ENCODE measurements at regions not wholly inside any gene's neighbourhood (a gene's known extent, or its start where the extent isn't known, plus 50 kb on each side); places are given as distances from the start of the nearest gene placed in this dataset.

DNA sequence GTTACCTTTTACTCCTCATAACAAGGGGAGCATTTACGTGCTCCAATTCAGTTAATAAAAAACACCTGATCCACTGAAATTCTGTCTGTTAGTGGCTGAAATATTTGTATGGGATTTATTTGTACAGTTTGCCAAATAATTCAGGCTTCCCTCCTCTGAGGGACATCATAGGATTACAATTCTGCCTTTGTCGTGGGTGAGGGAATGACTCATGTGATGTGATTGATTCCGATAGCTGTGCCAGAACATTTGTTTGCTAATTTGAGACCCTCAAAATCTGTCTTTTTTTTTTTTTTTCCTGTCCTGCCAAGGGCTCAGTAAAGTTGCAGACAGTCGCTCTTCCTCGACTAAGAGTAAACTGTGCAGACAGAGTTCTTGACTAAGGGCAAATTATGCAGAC, 612.6 kb upstream of the CDH2 start:
- TF ChIP-seq, protein P1, sequence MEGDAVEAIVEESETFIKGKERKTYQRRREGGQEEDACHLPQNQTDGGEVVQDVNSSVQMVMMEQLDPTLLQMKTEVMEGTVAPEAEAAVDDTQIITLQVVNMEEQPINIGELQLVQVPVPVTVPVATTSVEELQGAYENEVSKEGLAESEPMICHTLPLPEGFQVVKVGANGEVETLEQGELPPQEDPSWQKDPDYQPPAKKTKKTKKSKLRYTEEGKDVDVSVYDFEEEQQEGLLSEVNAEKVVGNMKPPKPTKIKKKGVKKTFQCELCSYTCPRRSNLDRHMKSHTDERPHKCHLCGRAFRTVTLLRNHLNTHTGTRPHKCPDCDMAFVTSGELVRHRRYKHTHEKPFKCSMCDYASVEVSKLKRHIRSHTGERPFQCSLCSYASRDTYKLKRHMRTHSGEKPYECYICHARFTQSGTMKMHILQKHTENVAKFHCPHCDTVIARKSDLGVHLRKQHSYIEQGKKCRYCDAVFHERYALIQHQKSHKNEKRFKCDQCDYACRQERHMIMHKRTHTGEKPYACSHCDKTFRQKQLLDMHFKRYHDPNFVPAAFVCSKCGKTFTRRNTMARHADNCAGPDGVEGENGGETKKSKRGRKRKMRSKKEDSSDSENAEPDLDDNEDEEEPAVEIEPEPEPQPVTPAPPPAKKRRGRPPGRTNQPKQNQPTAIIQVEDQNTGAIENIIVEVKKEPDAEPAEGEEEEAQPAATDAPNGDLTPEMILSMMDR (IDR thresholded peaks at IDR 0.05; ENCODE audit: borderline replicate concordance, control extremely low read depth, extremely low read depth, insufficient read depth, missing control alignments), result no peak
- in situ Hi-C loops (cut with MboI; ENCODE audit: low sequenced_read_pairs, unreplicated experiment), result no loop called here
- DNase-seq (ENCODE audit: low spot score), result no peak

DNA sequence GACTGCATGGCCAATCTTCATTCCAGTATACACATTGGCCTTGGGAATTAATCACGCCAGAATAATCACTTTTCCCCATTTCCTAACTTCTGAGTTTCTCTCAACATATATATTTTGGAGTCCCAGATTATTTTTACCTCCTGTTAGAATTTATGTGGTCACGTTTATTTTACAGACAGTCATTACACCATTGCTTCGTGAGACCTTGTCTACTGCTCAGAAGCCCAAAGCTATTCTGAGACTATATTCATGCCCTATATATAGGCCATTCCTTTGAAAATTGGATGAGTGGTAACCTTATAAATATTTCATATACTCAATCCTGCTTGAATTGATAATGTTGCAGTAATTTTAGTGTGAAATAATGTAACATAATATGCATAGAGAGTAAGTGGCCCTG, 610.0 kb upstream of the CDH2 start:
- in situ Hi-C loops (cut with MboI; ENCODE audit: low sequenced_read_pairs, unreplicated experiment), result no loop called here
- TF ChIP-seq, protein P1 (IDR thresholded peaks at IDR 0.05; ENCODE audit: borderline replicate concordance, control extremely low read depth, extremely low read depth, insufficient read depth, missing control alignments), result no peak
- no peak for DNase-seq (ENCODE audit: low spot score)

DNA sequence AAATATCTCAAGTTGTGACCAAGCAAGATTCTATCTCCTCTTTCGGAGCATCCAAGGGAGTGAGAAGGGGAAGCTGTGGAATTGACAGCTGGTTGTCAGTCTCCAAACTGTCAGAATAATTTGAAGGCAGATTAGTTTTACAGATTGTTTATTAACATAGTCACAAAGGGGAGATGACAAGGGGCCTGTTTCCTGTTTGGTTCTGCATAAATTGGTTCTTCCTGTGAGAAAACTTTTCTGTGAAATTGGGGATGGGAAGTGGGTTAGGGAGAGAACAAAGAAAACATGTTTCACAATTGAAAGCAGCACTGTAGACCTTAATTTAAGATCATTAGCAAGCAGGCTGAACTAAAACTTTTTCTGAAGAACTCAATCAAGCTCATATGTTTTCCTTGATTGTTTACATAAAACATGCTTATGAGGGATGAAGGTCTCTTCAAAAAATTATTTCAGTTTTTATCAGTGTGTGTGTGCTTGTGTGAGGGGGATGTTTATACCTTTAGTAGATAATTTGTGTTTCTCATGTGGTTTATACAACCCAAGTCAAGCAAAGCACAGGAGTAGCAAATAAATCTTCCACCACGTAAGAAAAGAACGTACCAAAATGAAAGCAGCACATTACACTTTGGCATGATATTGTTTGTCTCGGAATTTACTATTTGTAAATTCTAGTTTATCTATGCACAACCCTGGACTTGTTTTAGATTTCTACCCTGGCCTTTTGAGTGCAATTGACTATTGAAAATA, 604.9 kb upstream of the CDH2 start:
- in situ Hi-C loops (cut with MboI; ENCODE audit: low sequenced_read_pairs, unreplicated experiment), result no loop called here
- no peak for DNase-seq (ENCODE audit: low spot score)
- TF ChIP-seq, protein P1 (IDR thresholded peaks at IDR 0.05; ENCODE audit: borderline replicate concordance, control extremely low read depth, extremely low read depth, insufficient read depth, missing control alignments), result no peak

DNA sequence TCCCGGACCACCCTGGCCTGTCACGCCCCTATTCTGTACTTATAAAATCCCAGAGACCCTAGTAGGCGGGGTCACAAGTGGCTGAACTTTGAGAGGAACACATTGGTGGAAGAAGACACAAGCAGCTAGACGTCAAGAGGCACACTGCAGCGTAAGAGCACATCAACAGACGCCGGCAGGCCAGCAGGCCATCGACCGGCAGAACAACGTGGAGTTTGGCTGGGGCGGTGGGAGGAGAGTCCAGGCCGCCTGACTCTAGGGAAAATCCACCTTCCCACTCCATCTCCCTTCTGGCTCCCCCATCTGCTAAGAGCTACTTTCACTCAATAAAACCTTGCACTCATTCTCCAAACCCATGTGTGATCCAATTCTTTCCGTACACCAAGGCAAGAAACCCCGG, 601.8 kb upstream of the CDH2 start:
- no peak for DNase-seq (ENCODE audit: low spot score)
- in situ Hi-C loops (cut with MboI; ENCODE audit: low sequenced_read_pairs, unreplicated experiment), result no loop called here
- TF ChIP-seq, protein P1 (IDR thresholded peaks at IDR 0.05; ENCODE audit: borderline replicate concordance, control extremely low read depth, extremely low read depth, insufficient read depth, missing control alignments), result no peak

DNA sequence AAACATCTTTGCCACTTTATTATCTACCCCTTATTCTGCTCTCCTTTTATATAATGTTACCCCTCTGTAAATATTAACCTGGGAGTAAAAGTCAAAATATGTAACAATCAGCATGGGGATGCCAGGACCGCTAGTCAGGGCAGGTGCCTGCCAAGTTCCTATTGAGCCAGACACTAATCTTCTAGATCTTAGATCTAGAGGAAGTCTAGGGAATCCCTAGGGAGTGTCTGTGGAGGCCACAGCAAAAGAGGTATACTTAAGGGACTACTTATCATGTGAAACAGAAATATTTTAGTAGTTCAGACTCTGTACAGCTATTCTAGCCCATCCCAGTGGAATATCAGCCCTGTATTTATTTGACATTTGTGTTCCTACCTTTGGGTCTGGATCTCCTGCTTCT, 600.8 kb upstream of the CDH2 start:
- TF ChIP-seq, protein P1 (IDR thresholded peaks at IDR 0.05; ENCODE audit: borderline replicate concordance, control extremely low read depth, extremely low read depth, insufficient read depth, missing control alignments), result no peak
- in situ Hi-C loops (cut with MboI; ENCODE audit: low sequenced_read_pairs, unreplicated experiment), result no loop called here
- no peak for DNase-seq (ENCODE audit: low spot score)

DNA sequence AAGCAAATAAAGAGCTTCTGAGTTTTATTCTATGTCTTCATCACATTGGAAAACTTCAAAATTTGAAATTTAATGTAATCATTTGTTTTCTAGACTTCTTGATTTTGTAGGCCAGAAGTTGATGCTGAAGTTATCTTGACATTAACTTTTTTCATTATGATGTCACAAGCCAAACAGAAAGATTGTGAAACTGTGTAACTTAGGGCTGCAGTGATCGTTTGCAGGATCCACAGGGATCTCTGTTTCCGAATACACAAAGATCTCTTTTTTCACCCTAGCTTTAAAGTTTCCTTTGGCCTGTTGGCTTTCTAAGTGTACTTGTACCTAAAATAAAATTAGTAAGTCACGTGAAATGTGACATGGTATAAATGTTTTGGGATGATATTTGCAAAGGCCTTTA, 594.9 kb upstream of the CDH2 start:
- no peak for DNase-seq (ENCODE audit: low spot score)
- TF ChIP-seq, protein P1 (IDR thresholded peaks at IDR 0.05; ENCODE audit: borderline replicate concordance, control extremely low read depth, extremely low read depth, insufficient read depth, missing control alignments), result no peak
- in situ Hi-C loops (cut with MboI; ENCODE audit: low sequenced_read_pairs, unreplicated experiment), result no loop called here
